Trophoblast cell (in vitro differentiated cells and primary cell): ENCODE measurements at regions not wholly inside any gene's neighbourhood (a gene's known extent, or its start where the extent isn't known, plus 50 kb on each side); places are given as distances from the start of the nearest gene placed in this dataset.

Experiments used
- DNase-seq, 2 donors: peaks; one replicate each; pipeline ENCODE4 v3.0.0-alpha.2; 2016
- H2AFZ ChIP-seq: 2 replicates; pipeline ENCODE4 v1.6.1; 2013; ENCODE audit warnings: low read length, moderate library complexity, mild to moderate bottlenecking; ENCODE audit not compliant: insufficient read depth, poor library complexity
- H2AK5ac ChIP-seq: 2 replicates; pipeline ENCODE4 v1.6.1; 2013; ENCODE audit warnings: mild to moderate bottlenecking, low read length
- H2BK120ac ChIP-seq: 2 replicates; pipeline ENCODE4 v1.6.1; 2013; ENCODE audit warnings: low read length, mild to moderate bottlenecking, moderate library complexity; ENCODE audit not compliant: insufficient read depth, poor library complexity
- H2BK12ac ChIP-seq: 2 replicates; pipeline ENCODE4 v1.6.1; 2013; ENCODE audit warnings: mild to moderate bottlenecking, low read length, moderate library complexity
- H2BK5ac ChIP-seq: 2 replicates; pipeline ENCODE4 v1.6.1; 2013; ENCODE audit warnings: low read length, low read depth, moderate library complexity, mild to moderate bottlenecking; ENCODE audit not compliant: poor library complexity
- H3K14ac ChIP-seq: 2 replicates; pipeline ENCODE4 v1.6.1; 2013; ENCODE audit warnings: mild to moderate bottlenecking, low read length
- H3K18ac ChIP-seq: 2 replicates; pipeline ENCODE4 v1.6.1; 2013; ENCODE audit warnings: mild to moderate bottlenecking, low read length
- H3K23ac ChIP-seq: 2 replicates; pipeline ENCODE4 v1.6.1; 2013; ENCODE audit warnings: low read length
- H3K27ac ChIP-seq: 2 replicates; pipeline ENCODE4 v1.5.1; 2013; ENCODE audit warnings: low read depth, mild to moderate bottlenecking, inconsistent platforms, low read length, moderate library complexity
- H3K27me3 ChIP-seq: 2 replicates; pipeline ENCODE4 v1.6.1; 2013; ENCODE audit warnings: inconsistent platforms, mild to moderate bottlenecking, low read length, moderate library complexity; ENCODE audit not compliant: insufficient read depth
- H3K36me3 ChIP-seq, 2 experiments: 1 replicate in 1 of 2; 2 replicates in 1 of 2; pipeline ENCODE4 v1.6.1; 2013; ENCODE audit warnings: low read length in 2 of 2, mild to moderate bottlenecking in 2 of 2, moderate library complexity in 1 of 2; ENCODE audit not compliant: insufficient read depth in 2 of 2, control insufficient read depth in 1 of 2
- H3K4ac ChIP-seq: 2 replicates; pipeline ENCODE4 v1.6.1; 2013; ENCODE audit warnings: low read depth, mild to moderate bottlenecking, low read length, moderate library complexity
- H3K4me1 ChIP-seq, 2 experiments: 1 replicate in 1 of 2; 2 replicates in 1 of 2; pipeline ENCODE4 v1.6.1; 2013; ENCODE audit warnings: low read length in 2 of 2, mild to moderate bottlenecking in 2 of 2, moderate library complexity in 1 of 2; ENCODE audit not compliant: insufficient read depth in 2 of 2, control insufficient read depth in 1 of 2
- H3K4me2 ChIP-seq: 2 replicates; pipeline ENCODE4 v1.6.1; 2013; ENCODE audit warnings: inconsistent platforms, mild to moderate bottlenecking, low read length, moderate library complexity
- H3K4me3 ChIP-seq: 2 replicates; pipeline ENCODE4 v1.5.1; 2013; ENCODE audit warnings: mild to moderate bottlenecking, low read depth, low read length, inconsistent platforms
- H3K79me1 ChIP-seq: one replicate; pipeline ENCODE4 v1.6.1; 2013; ENCODE audit warnings: low read length
- H3K79me2 ChIP-seq: 2 replicates; pipeline ENCODE4 v1.6.1; 2013; ENCODE audit warnings: low read length, mild to moderate bottlenecking; ENCODE audit not compliant: control insufficient read depth, insufficient read depth, poor library complexity
- H3K9ac ChIP-seq: 2 replicates; pipeline ENCODE4 v1.6.1; 2013; ENCODE audit warnings: mild to moderate bottlenecking, low read length
- H3K9me3 ChIP-seq: 2 replicates; pipeline ENCODE4 v1.6.1; 2013; ENCODE audit warnings: low read depth, mild to moderate bottlenecking, control low read depth, inconsistent platforms, low read length; ENCODE audit not compliant: insufficient read depth
- H4K12ac ChIP-seq: 2 replicates; pipeline ENCODE4 v1.6.1; 2013; ENCODE audit warnings: low read depth, mild to moderate bottlenecking, low read length, moderate library complexity
- H4K8ac ChIP-seq: 2 replicates; pipeline ENCODE4 v1.6.1; 2013; ENCODE audit warnings: low read depth, mild to moderate bottlenecking, low read length, moderate library complexity
- H4K91ac ChIP-seq: one replicate; pipeline ENCODE4 v1.6.1; 2013; ENCODE audit warnings: low read depth, mild to moderate bottlenecking, low read length, moderate library complexity
- WGBS: extraction: QIAGEN DNeasy Blood & Tissue Kit; methylation state at CpG from one replicate; pipeline ENCODE4 v1.1.7; 2013; ENCODE audit warnings: missing lambda C conversion rate; ENCODE audit not compliant: insufficient read length, insufficient coverage; ENCODE audit errors: extremely low coverage; 5-methylcytosine and 5-hydroxymethylcytosine counted together

DNA sequence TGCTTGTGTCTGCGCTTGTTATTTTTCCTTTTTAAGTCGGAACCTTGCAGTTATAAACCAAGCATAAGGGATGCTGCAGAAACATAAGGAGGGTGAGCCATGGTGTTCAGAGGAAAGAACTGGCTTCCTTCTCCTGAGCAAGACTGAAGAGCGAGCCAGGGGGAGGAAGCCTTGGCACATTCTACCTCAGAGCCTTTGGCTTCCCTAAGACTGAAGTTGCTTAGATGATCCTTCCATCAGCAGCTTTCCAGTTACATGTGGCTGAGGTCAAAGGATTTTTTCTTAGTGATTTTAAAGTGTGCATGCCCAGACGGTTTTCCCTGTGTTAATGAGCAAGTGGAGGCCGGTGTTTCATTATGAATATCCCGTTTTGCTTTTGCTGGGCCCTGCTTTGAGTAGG lies 363.8 kb downstream of the DOK5 start:
- no peak overlapping the region for H2BK12ac ChIP-seq
- H3K9me3 ChIP-seq = no peaks in the 10 kb centered on the region
- H2BK120ac ChIP-seq = no peak overlapping the region
- WGBS = no CpG with 5 or more reads among the region's 6 CpGs
- no peak overlapping the region for H3K4me2 ChIP-seq
- H4K8ac ChIP-seq = no peak overlapping the region
- no peak overlapping the region for H3K14ac ChIP-seq
- no peak overlapping the region for H4K91ac ChIP-seq
- no peak overlapping the region for H2BK5ac ChIP-seq
- H2AK5ac ChIP-seq = no peak overlapping the region
- DNase-seq = no peak
- no peak overlapping the region for H3K4me3 ChIP-seq
- no peak overlapping the region for H2AFZ ChIP-seq
- H3K4ac ChIP-seq = no peak overlapping the region
- no peaks in the 10 kb centered on the region for H3K36me3 ChIP-seq
- no peaks in the 10 kb centered on the region for H3K79me1 ChIP-seq
- H3K27me3 ChIP-seq = no peaks in the 10 kb centered on the region
- no peak overlapping the region for H3K9ac ChIP-seq
- H3K4me1 ChIP-seq = no peaks in the 10 kb centered on the region
- H3K27ac ChIP-seq = no peak overlapping the region
- no peak overlapping the region for H3K23ac ChIP-seq
- H4K12ac ChIP-seq = no peak overlapping the region
- H3K18ac ChIP-seq = no peak overlapping the region
- no peaks in the 10 kb centered on the region for H3K79me2 ChIP-seq

DNA sequence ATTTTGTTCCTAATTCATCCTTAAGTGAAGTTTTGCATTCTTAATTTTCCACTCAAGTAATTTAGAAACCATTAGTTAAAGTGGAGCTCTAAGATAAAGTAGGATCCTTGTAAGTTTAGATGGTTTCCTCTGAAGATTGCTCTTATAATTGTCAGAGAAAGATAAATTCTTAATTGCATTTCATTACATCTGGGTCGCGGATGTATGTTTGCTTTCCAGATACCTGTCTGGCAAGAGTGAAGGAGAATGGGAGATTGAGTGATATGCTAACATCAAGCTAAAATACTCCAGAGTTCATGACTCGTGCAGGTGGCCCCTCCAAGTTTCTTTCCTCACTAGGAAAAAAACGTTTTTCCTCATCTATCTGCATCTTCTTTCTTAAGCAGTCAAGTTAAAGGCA lies 361.8 kb downstream of the DOK5 start:
- H3K36me3 ChIP-seq = no peaks in the 10 kb centered on the region
- no peaks in the 10 kb centered on the region for H3K4me1 ChIP-seq
- H3K4me3 ChIP-seq = no peak overlapping the region
- no peak overlapping the region for H3K18ac ChIP-seq
- H4K12ac ChIP-seq = no peak overlapping the region
- H3K79me2 ChIP-seq = no peaks in the 10 kb centered on the region
- no peak overlapping the region for H4K91ac ChIP-seq
- H2BK12ac ChIP-seq = no peak overlapping the region
- H3K4me2 ChIP-seq = no peak overlapping the region
- H2AFZ ChIP-seq = no peak overlapping the region
- no CpG with 5 or more reads among the region's 4 CpGs for WGBS
- H3K23ac ChIP-seq = no peak overlapping the region
- H3K9me3 ChIP-seq = no peaks in the 10 kb centered on the region
- DNase-seq = no peak
- H2BK120ac ChIP-seq = no peak overlapping the region
- no peak overlapping the region for H3K9ac ChIP-seq
- H2AK5ac ChIP-seq = no peak overlapping the region
- H3K14ac ChIP-seq = no peak overlapping the region
- H4K8ac ChIP-seq = no peak overlapping the region
- H3K4ac ChIP-seq = no peak overlapping the region
- H3K27ac ChIP-seq = no peak overlapping the region
- H3K27me3 ChIP-seq = no peaks in the 10 kb centered on the region
- no peaks in the 10 kb centered on the region for H3K79me1 ChIP-seq
- no peak overlapping the region for H2BK5ac ChIP-seq

DNA sequence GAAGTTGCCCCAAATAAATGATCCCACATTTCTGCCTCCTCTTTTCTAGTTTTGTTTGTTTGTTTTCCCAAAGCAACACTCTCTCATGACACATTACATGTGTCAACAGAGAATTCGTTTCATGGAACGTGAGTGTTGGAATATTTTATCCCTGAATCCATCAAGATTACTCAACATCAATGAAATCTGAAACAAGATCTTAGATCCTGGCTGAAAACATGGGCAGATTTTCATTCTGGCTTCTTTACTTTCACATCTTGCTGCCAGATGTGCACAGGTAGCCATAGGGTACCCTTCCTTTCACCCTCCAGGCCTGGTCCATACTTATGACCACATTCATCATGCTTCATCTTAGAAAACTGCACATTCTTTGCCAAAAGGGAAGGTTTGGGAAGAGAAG lies 347.0 kb downstream of the DOK5 start:
- Histone ChIP-seq H3K9ac (no peak overlapping the region), H3K79me2 (no peaks in the 10 kb centered on the region)

GRCh38 chr20:54820392-54820791 lies 345.0 kb downstream of the DOK5 start:
- Histone ChIP-seq H3K79me2 (no peaks in the 10 kb centered on the region), H3K4me1 (peaks cover 0 to 2% of the 10 kb centered on the region in 2 experiments)

More for the DNA sequence above, 347.0 kb downstream of the DOK5 start:
- no peak overlapping the region for H4K8ac ChIP-seq
- H2BK120ac ChIP-seq = no peak overlapping the region
- no peak overlapping the region for H3K4me3 ChIP-seq
- WGBS = no CpG with 5 or more reads among the region's 2 CpGs
- H3K36me3 ChIP-seq = no peaks in the 10 kb centered on the region
- no peak overlapping the region for H3K4me2 ChIP-seq
- H3K4me1 ChIP-seq = peaks cover 0 to 2% of the 10 kb centered on the region in 2 experiments
- H3K4ac ChIP-seq = no peak overlapping the region
- DNase-seq = peak in 1 of 2 donors; percentile 30
- H3K23ac ChIP-seq = no peak overlapping the region
- H2BK5ac ChIP-seq = no peak overlapping the region
- no peak overlapping the region for H2AFZ ChIP-seq
- no peak overlapping the region for H4K12ac ChIP-seq
- H4K91ac ChIP-seq = no peak overlapping the region
- no peaks in the 10 kb centered on the region for H3K9me3 ChIP-seq
- no peak overlapping the region for H2BK12ac ChIP-seq
- no peak overlapping the region for H3K27ac ChIP-seq
- H3K27me3 ChIP-seq = no peaks in the 10 kb centered on the region
- no peak overlapping the region for H3K18ac ChIP-seq
- H2AK5ac ChIP-seq = no peak overlapping the region
- H3K14ac ChIP-seq = no peak overlapping the region
- H3K79me1 ChIP-seq = no peaks in the 10 kb centered on the region

More at GRCh38 chr20:54820392-54820791, 345.0 kb downstream of the DOK5 start:
- Histone ChIP-seq H3K4me2 (no peak overlapping the region), H3K9me3 (no peaks in the 10 kb centered on the region), H2BK5ac (no peak overlapping the region), H4K8ac (no peak overlapping the region), H2AK5ac (no peak overlapping the region), H3K23ac (no peak overlapping the region), H4K12ac (no peak overlapping the region), H3K4me3 (no peak overlapping the region), H2BK120ac (no peak overlapping the region), H4K91ac (no peak overlapping the region), H3K36me3 (no peaks in the 10 kb centered on the region), H2AFZ (no peak overlapping the region), H3K27ac (no peak overlapping the region), H3K79me1 (no peaks in the 10 kb centered on the region), H3K4ac (no peak overlapping the region), H3K14ac (no peak overlapping the region), H3K18ac (no peak overlapping the region), H3K27me3 (no peaks in the 10 kb centered on the region), H2BK12ac (no peak overlapping the region), H3K9ac (no peak overlapping the region)
- no peak for DNase-seq
